HCT116 (cell line): ENCODE measurements at regions not wholly inside any gene's neighbourhood (a gene's known extent, or its start where the extent isn't known, plus 50 kb on each side); places are given as distances from the start of the nearest gene placed in this dataset.

ENCODE experiments used
- CEBPB ChIP-seq: IDR thresholded peaks from 2 replicates; pipeline ENCODE4 v1.6.1; 2012; ENCODE audit warnings: low read depth
- CTCF ChIP-seq, 3 experiments: fragments of 200-600 bp in 1 of 3; sonication (generic) in 1 of 3; IDR thresholded peaks in 2 of 3; conservative IDR thresholded peaks in 1 of 3; 2 replicates each; pipeline ENCODE4 v1.5.1; 2012 to 2017; ENCODE audit warnings: low read depth in 2 of 3, low read length in 2 of 3, antibody characterized with exemption in 1 of 3, borderline replicate concordance in 1 of 3, control low read depth in 1 of 3, mild to moderate bottlenecking in 1 of 3, mixed read lengths in 1 of 3, mixed run types in 1 of 3, moderate library complexity in 1 of 3; ENCODE audit not compliant: insufficient read depth in 1 of 3
- EGR1 ChIP-seq: IDR thresholded peaks from 2 replicates; pipeline ENCODE4 v1.6.1; 2012; ENCODE audit warnings: low read depth
- EZH2 ChIP-seq: fragments of 200-600 bp; sonication (generic); IDR thresholded peaks from 2 replicates; pipeline ENCODE4 v1.6.1; 2017; ENCODE audit warnings: antibody characterized with exemption, mixed run types
- EZH2phosphoT487 ChIP-seq: fragments of 200-600 bp; IDR thresholded peaks from 2 replicates; pipeline ENCODE4 v1.6.1; 2018; ENCODE audit warnings: antibody characterized with exemption, borderline replicate concordance
- POLR2A ChIP-seq: IDR thresholded peaks from 2 replicates; pipeline ENCODE4 v1.7.0; 2011; ENCODE audit warnings: borderline replicate concordance; ENCODE audit not compliant: insufficient read depth, insufficient read length; ENCODE audit errors: extremely low read depth
- POLR2AphosphoS5 ChIP-seq: IDR thresholded peaks from 2 replicates; pipeline ENCODE4 v1.6.1; 2011; ENCODE audit warnings: mild to moderate bottlenecking, low read depth, low read length, moderate library complexity
- RAD21 ChIP-seq: IDR thresholded peaks from 2 replicates; pipeline ENCODE4 v1.6.1; 2012; ENCODE audit warnings: low read depth, mild to moderate bottlenecking
- SIN3A ChIP-seq: IDR thresholded peaks from 2 replicates; pipeline ENCODE4 v1.6.1; 2012; ENCODE audit warnings: low read depth
- ZBTB33 ChIP-seq: IDR thresholded peaks from 2 replicates; pipeline ENCODE4 v1.6.1; 2011; ENCODE audit warnings: mild to moderate bottlenecking, low read length, moderate library complexity; ENCODE audit not compliant: insufficient replicate concordance; ENCODE audit errors: extremely low read depth
- ZNF274 ChIP-seq: fragments of 200-500 bp; sonication (Bioruptor generic); IDR thresholded peaks from 2 replicates; pipeline ENCODE4 v1.6.1; 2014; ENCODE audit warnings: mild to moderate bottlenecking, low read depth, low read length, inconsistent platforms
- TF ChIP-seq, protein P1 (sequence below): IDR thresholded peaks from 2 replicates; pipeline ENCODE4 v1.6.1; 2012

- no peak for TF ChIP-seq RAD21
- no peak for TF ChIP-seq SIN3A
- TF ChIP-seq, protein P1, sequence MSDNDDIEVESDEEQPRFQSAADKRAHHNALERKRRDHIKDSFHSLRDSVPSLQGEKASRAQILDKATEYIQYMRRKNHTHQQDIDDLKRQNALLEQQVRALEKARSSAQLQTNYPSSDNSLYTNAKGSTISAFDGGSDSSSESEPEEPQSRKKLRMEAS = no peak
- no peak for TF ChIP-seq POLR2AphosphoS5
- TF ChIP-seq POLR2A = no peak
- TF ChIP-seq EZH2 = no peak
- no peak for TF ChIP-seq CEBPB
- TF ChIP-seq CTCF (IDR thresholded peaks at IDR 0.05 in 2 of 3, conservative IDR thresholded peaks at IDR 0.05 in 1 of 3; ENCODE audit: borderline replicate concordance in 1 of 3, insufficient read depth in 1 of 3, low read depth in 2 of 3, low read length in 2 of 3) = no peak
- no peak for TF ChIP-seq ZBTB33
- no peak for TF ChIP-seq ZNF274
- TF ChIP-seq EZH2phosphoT487 = no peak
- TF ChIP-seq EGR1 = no peak
Measured at GRCh38 chr3:194868831-194869230, 183.1 kb downstream of the FAM43A start.
